ENCODE measurements at regions not wholly inside any gene's neighbourhood (a gene's known extent, or its start where the extent isn't known, plus 50 kb on each side); places are given as distances from the start of the nearest gene placed in this dataset.
"Not testable (repeated sequence)": the region's sequence is repeated elsewhere in the genome, so short reads cannot be mapped to it uniquely, and the experiment has no call there.

- FAIRE-seq (no peak), DNase-seq (ENCODE audit: insufficient read length, low spot score) (no peak)
- TF ChIP-seq PAX5 (IDR thresholded peaks at IDR 0.05; ENCODE audit: insufficient read depth, low read length, severe bottlenecking) = no peak
- TF ChIP-seq SPI1 (IDR thresholded peaks at IDR 0.05; ENCODE audit: low read depth, low read length) = no peak
- TF ChIP-seq POLR2A (IDR thresholded peaks at IDR 0.05; ENCODE audit: low read depth, low read length) = no peak
- TF ChIP-seq TAF1 (IDR thresholded peaks at IDR 0.05; ENCODE audit: low read depth, low read length) = no peak
- TF ChIP-seq POU2F2 (IDR thresholded peaks at IDR 0.05; ENCODE audit: low read depth, low read length) = no peak
- TF ChIP-seq POLR2AphosphoS5 (IDR thresholded peaks at IDR 0.05; ENCODE audit: low read depth, low read length) = no peak
These were observed 1367.5 kb upstream of the PCDH9 start for GRCh38 chr13:68597641-68598040.

- DNase-seq (ENCODE audit: insufficient read length, low spot score) (peak; percentile 2), FAIRE-seq (peak; percentile 33)
- TF ChIP-seq POU2F2 (IDR thresholded peaks at IDR 0.05; ENCODE audit: low read depth, low read length) (no peak), POLR2AphosphoS5 (IDR thresholded peaks at IDR 0.05; ENCODE audit: low read depth, low read length) (no peak), POLR2A (IDR thresholded peaks at IDR 0.05; ENCODE audit: low read depth, low read length) (no peak), SPI1 (IDR thresholded peaks at IDR 0.05; ENCODE audit: low read depth, low read length) (peak; percentile 82), PAX5 (IDR thresholded peaks at IDR 0.05; ENCODE audit: insufficient read depth, low read length, severe bottlenecking) (no peak)
These were observed 1358.5 kb upstream of the PCDH9 start for GRCh38 chr13:68588623-68589022.

GRCh38 chr13:68584776-68585175 lies 1354.6 kb upstream of the PCDH9 start:
- FAIRE-seq = no peak
- TF ChIP-seq SPI1 (IDR thresholded peaks at IDR 0.05; ENCODE audit: low read depth, low read length) = no peak
- TF ChIP-seq POLR2A (IDR thresholded peaks at IDR 0.05; ENCODE audit: low read depth, low read length) = no peak
- no peak for TF ChIP-seq TAF1 (IDR thresholded peaks at IDR 0.05; ENCODE audit: low read depth, low read length)
- no peak for TF ChIP-seq POLR2AphosphoS5 (IDR thresholded peaks at IDR 0.05; ENCODE audit: low read depth, low read length)
- TF ChIP-seq PAX5 (IDR thresholded peaks at IDR 0.05; ENCODE audit: insufficient read depth, low read length, severe bottlenecking) = no peak
- TF ChIP-seq POU2F2 (IDR thresholded peaks at IDR 0.05; ENCODE audit: low read depth, low read length) = no peak
- DNase-seq (ENCODE audit: insufficient read length, low spot score) = no peak

GRCh38 chr13:68574053-68574452 lies 1343.9 kb upstream of the PCDH9 start:
- TF ChIP-seq SPI1 (IDR thresholded peaks at IDR 0.05; ENCODE audit: low read depth, low read length) (0 out of 2 replicates have a peak, but pooled peaks have one; percentile 6), POLR2AphosphoS5 (IDR thresholded peaks at IDR 0.05; ENCODE audit: low read depth, low read length) (no peak)
- FAIRE-seq (no peak), DNase-seq (ENCODE audit: insufficient read length, low spot score) (no peak)

- FAIRE-seq (no peak), DNase-seq (ENCODE audit: insufficient read length, low spot score) (no peak)
- TF ChIP-seq POU2F2 (IDR thresholded peaks at IDR 0.05; ENCODE audit: low read depth, low read length) = no peak
- TF ChIP-seq POLR2AphosphoS5 (IDR thresholded peaks at IDR 0.05; ENCODE audit: low read depth, low read length) = no peak
- no peak for TF ChIP-seq SPI1 (IDR thresholded peaks at IDR 0.05; ENCODE audit: low read depth, low read length)
- no peak for TF ChIP-seq PAX5 (IDR thresholded peaks at IDR 0.05; ENCODE audit: insufficient read depth, low read length, severe bottlenecking)
- no peak for TF ChIP-seq POLR2A (IDR thresholded peaks at IDR 0.05; ENCODE audit: low read depth, low read length)
- no peak for TF ChIP-seq TAF1 (IDR thresholded peaks at IDR 0.05; ENCODE audit: low read depth, low read length)
These were observed 1321.8 kb upstream of the PCDH9 start for GRCh38 chr13:68551701-68552522.

GRCh38 chr13:68550330-68550729 lies 1320.2 kb upstream of the PCDH9 start:
- no peak for FAIRE-seq
- no peak for DNase-seq (ENCODE audit: insufficient read length, low spot score)
- no peak for TF ChIP-seq POU2F2 (IDR thresholded peaks at IDR 0.05; ENCODE audit: low read depth, low read length)

GRCh38 chr13:68540244-68540643 lies 1310.1 kb upstream of the PCDH9 start:
- no peak for TF ChIP-seq POU2F2 (IDR thresholded peaks at IDR 0.05; ENCODE audit: low read depth, low read length)
- no peak for TF ChIP-seq POLR2AphosphoS5 (IDR thresholded peaks at IDR 0.05; ENCODE audit: low read depth, low read length)
- TF ChIP-seq PAX5 (IDR thresholded peaks at IDR 0.05; ENCODE audit: insufficient read depth, low read length, severe bottlenecking) = no peak
- no peak for TF ChIP-seq SPI1 (IDR thresholded peaks at IDR 0.05; ENCODE audit: low read depth, low read length)
- TF ChIP-seq TAF1 (IDR thresholded peaks at IDR 0.05; ENCODE audit: low read depth, low read length) = no peak
- TF ChIP-seq POLR2A (IDR thresholded peaks at IDR 0.05; ENCODE audit: low read depth, low read length) = no peak
- DNase-seq (ENCODE audit: insufficient read length, low spot score) = no peak
- FAIRE-seq = no peak

- no peak for DNase-seq (ENCODE audit: insufficient read length, low spot score)
- no peak for TF ChIP-seq SPI1 (IDR thresholded peaks at IDR 0.05; ENCODE audit: low read depth, low read length)
These were observed 1305.2 kb upstream of the PCDH9 start for GRCh38 chr13:68535329-68535728.

GRCh38 chr13:68527167-68527566 lies 1297.0 kb upstream of the PCDH9 start:
- not testable (repeated sequence) for DNase-seq (ENCODE audit: insufficient read length, low spot score); FAIRE-seq
- TF ChIP-seq SPI1 (IDR thresholded peaks at IDR 0.05; ENCODE audit: low read depth, low read length) = peak; percentile 56

More at GRCh38 chr13:68535329-68535728, 1305.2 kb upstream of the PCDH9 start:
- no peak for FAIRE-seq

GRCh38 chr13:68523838-68524424 lies 1293.8 kb upstream of the PCDH9 start:
- DNase-seq (ENCODE audit: insufficient read length, low spot score) (no peak), FAIRE-seq (no peak)
- TF ChIP-seq POLR2A (IDR thresholded peaks at IDR 0.05; ENCODE audit: low read depth, low read length) (no peak), POLR2AphosphoS5 (IDR thresholded peaks at IDR 0.05; ENCODE audit: low read depth, low read length) (no peak), POU2F2 (IDR thresholded peaks at IDR 0.05; ENCODE audit: low read depth, low read length) (no peak), TAF1 (IDR thresholded peaks at IDR 0.05; ENCODE audit: low read depth, low read length) (no peak), PAX5 (IDR thresholded peaks at IDR 0.05; ENCODE audit: insufficient read depth, low read length, severe bottlenecking) (no peak), SPI1 (IDR thresholded peaks at IDR 0.05; ENCODE audit: low read depth, low read length) (no peak)
